CD8-positive, alpha-beta memory T cell (primary cell): ENCODE measurements at regions not wholly inside any gene's neighbourhood (a gene's known extent, or its start where the extent isn't known, plus 50 kb on each side); places are given as distances from the start of the nearest gene placed in this dataset.
A peak's percentile ranks its signal among the peaks of the same experiment; 100 is the strongest.

Experiments
- CTCF ChIA-PET: fragments of 350-600 bp; sonication (Branson Sonifier 250); formaldehyde crosslinking; loops from one replicate; lab custom pipeline; 2021; ENCODE audit warnings: antibody characterized with exemption; lab: Charles Lee
- POLR2A ChIA-PET: fragments of 350-600 bp; sonication (Branson Sonifier 250); formaldehyde crosslinking; loops from one replicate; lab custom pipeline; 2021; ENCODE audit warnings: antibody characterized with exemption; lab: Charles Lee
- DNase-seq, 5 donors: peaks; one replicate each; pipeline versions ENCODE4 v3.0.0 to v3.0.0-alpha.2; 2020 to 2022; ENCODE audit warnings: mixed read lengths in 1 of 5
- H3K27ac ChIP-seq: one replicate; pipeline ENCODE4 v1.7.0; 2013; ENCODE audit warnings: low read depth, mild to moderate bottlenecking, low read length, moderate library complexity
- H3K27me3 ChIP-seq: 2 replicates; pipeline ENCODE4 v1.7.0; 2013; ENCODE audit warnings: low read length, mild to moderate bottlenecking; ENCODE audit not compliant: insufficient read depth, poor library complexity, severe bottlenecking
- H3K36me3 ChIP-seq: 2 replicates; pipeline ENCODE4 v1.7.0; 2013; ENCODE audit warnings: mild to moderate bottlenecking, low read length, moderate library complexity; ENCODE audit not compliant: insufficient read depth
- H3K4me1 ChIP-seq: 2 replicates; pipeline ENCODE4 v1.7.0; 2013; ENCODE audit warnings: mild to moderate bottlenecking, low read length, moderate library complexity; ENCODE audit not compliant: insufficient read depth
- H3K4me3 ChIP-seq: 2 replicates; pipeline ENCODE4 v1.7.0; 2013; ENCODE audit warnings: mild to moderate bottlenecking, low read length
- H3K9me3 ChIP-seq: 2 replicates; pipeline ENCODE4 v1.7.0; 2013; ENCODE audit warnings: mild to moderate bottlenecking, low read length
- H3K27ac Mint-ChIP-seq, 8 donors: one replicate each; pipeline ENCODE4 v1.8.0; 2020 to 2021; ENCODE audit warnings: mixed read lengths in 8 of 8, mild to moderate bottlenecking in 6 of 8, inconsistent platforms in 3 of 8, moderate library complexity in 3 of 8
- H3K27me3 Mint-ChIP-seq, 2 donors: one replicate each; pipeline ENCODE4 v1.8.0; 2020 to 2021; ENCODE audit warnings: mixed read lengths in 2 of 2, mild to moderate bottlenecking in 1 of 2, moderate library complexity in 1 of 2
- H3K36me3 Mint-ChIP-seq, 3 donors: one replicate each; pipeline ENCODE4 v1.8.0; 2020 to 2021; ENCODE audit warnings: mixed read lengths in 3 of 3, inconsistent platforms in 1 of 3, mild to moderate bottlenecking in 1 of 3
- H3K4me1 Mint-ChIP-seq, 3 donors: one replicate each; pipeline ENCODE4 v1.8.0; 2020 to 2021; ENCODE audit warnings: mixed read lengths in 3 of 3, inconsistent platforms in 1 of 3, mild to moderate bottlenecking in 1 of 3
- H3K4me3 Mint-ChIP-seq, 7 donors: one replicate each; pipeline ENCODE4 v1.8.0; 2020 to 2021; ENCODE audit warnings: mixed read lengths in 7 of 7, mild to moderate bottlenecking in 6 of 7, moderate library complexity in 4 of 7, inconsistent platforms in 2 of 7
- H3K9me3 Mint-ChIP-seq, 5 donors: one replicate each; pipeline ENCODE4 v1.8.0; 2020 to 2022; ENCODE audit warnings: mixed read lengths in 5 of 5, mild to moderate bottlenecking in 3 of 5, moderate library complexity in 2 of 5, inconsistent platforms in 1 of 5

DNA sequence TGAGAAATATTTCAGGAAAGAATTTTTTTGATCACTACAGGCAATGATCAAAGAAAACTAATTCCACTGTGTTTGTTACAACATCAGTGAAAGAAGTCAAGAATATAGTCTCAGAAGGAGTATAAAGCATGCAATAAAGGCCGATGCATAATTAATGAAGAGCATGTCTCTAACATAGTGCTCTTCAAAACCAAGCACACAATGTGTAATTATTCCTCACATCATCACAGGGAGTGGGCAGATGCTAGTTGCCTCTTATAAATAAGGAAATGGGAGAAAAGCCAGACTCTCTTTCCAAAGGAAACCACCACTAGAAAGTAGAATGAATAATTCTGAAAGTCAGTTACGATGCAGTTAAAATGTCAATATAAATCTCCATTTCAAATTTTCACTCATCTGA lies 220.1 kb downstream of the TEX36 start:
- CTCF ChIA-PET = no interaction called here

DNA sequence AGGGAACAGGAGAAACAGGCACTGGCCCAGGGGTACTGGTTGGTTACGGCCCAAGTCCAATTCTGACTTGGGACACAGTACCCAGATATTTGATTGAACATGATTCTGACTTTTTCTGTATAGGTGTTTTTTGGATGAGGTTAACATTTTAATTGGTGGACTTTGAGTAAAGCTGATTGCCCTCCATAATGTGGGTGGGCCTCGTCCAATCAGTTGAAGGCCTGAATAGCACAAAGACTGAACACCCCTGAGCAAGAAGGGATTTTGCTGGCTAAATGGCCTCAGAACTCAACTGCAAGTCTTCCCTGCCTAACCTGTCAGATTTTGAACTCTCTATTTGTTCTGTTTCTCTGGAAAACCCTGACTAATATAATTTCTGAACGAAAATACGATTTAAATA lies 222.6 kb downstream of the TEX36 start:
- H3K4me1 ChIP-seq = no peaks in the 10 kb centered on the region
- H3K36me3 ChIP-seq = no peaks in the 10 kb centered on the region
- H3K27ac ChIP-seq = no peak overlapping the region
- CTCF ChIA-PET = no interaction called here
- POLR2A ChIA-PET = no interaction called here
- H3K27me3 Mint-ChIP-seq = peaks cover 0 to under 1% of the 10 kb centered on the region in 2 donors
- H3K9me3 Mint-ChIP-seq = no peaks in the 10 kb centered on the region
- no peaks in the 10 kb centered on the region for H3K4me1 Mint-ChIP-seq
- H3K9me3 ChIP-seq = no peaks in the 10 kb centered on the region
- DNase-seq = no peak
- no peak overlapping the region for H3K4me3 Mint-ChIP-seq
- H3K4me3 ChIP-seq = no peak overlapping the region
- no peak overlapping the region for H3K27ac Mint-ChIP-seq
- no peaks in the 10 kb centered on the region for H3K27me3 ChIP-seq
- H3K36me3 Mint-ChIP-seq = no peaks in the 10 kb centered on the region

More for the DNA sequence above, 220.1 kb downstream of the TEX36 start:
- Histone ChIP-seq H3K9me3 (no peaks in the 10 kb centered on the region), H3K4me3 (no peak overlapping the region), H3K27me3 (no peaks in the 10 kb centered on the region), H3K36me3 (no peaks in the 10 kb centered on the region), H3K27ac (no peak overlapping the region), H3K4me1 (no peaks in the 10 kb centered on the region)
- POLR2A ChIA-PET = no interaction called here
- Mint-ChIP-seq H3K36me3 (no peaks in the 10 kb centered on the region), H3K4me1 (no peaks in the 10 kb centered on the region), H3K4me3 (no peak overlapping the region), H3K27ac (no peak overlapping the region), H3K27me3 (peaks cover 0 to 2% of the 10 kb centered on the region in 2 donors), H3K9me3 (no peaks in the 10 kb centered on the region)
- DNase-seq = no peak

DNA sequence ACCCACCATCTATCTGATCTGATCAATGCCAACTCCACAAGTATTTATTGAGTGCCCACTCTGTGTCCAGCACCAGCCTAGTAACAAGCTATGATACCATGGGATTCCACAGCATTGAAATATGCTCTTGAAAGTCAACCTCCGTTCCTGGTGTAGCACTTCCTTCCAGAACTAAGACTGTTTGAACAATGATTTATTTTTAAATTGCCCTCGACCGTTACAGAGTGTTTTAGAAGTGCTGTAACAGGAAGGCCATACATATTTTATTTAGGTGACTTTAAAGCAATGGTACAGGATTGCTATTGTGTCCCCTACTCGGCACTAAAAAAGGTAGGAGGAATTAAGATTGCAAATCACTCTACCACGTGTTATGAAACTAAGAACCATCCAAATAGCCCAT lies 225.6 kb downstream of the TEX36 start:
- no peak overlapping the region for H3K27ac ChIP-seq
- ChIA-PET CTCF (no interaction called here), POLR2A (no interaction called here)
- Mint-ChIP-seq H3K9me3 (no peaks in the 10 kb centered on the region), H3K4me1 (no peaks in the 10 kb centered on the region), H3K27me3 (peaks cover 0 to 12% of the 10 kb centered on the region in 2 donors), H3K4me3 (no peak overlapping the region), H3K36me3 (no peaks in the 10 kb centered on the region), H3K27ac (no peak overlapping the region)
- DNase-seq = no peak
- no peaks in the 10 kb centered on the region for H3K9me3 ChIP-seq
- no peak overlapping the region for H3K4me3 ChIP-seq
- no peaks in the 10 kb centered on the region for H3K36me3 ChIP-seq
- no peaks in the 10 kb centered on the region for H3K4me1 ChIP-seq
- no peaks in the 10 kb centered on the region for H3K27me3 ChIP-seq

DNA sequence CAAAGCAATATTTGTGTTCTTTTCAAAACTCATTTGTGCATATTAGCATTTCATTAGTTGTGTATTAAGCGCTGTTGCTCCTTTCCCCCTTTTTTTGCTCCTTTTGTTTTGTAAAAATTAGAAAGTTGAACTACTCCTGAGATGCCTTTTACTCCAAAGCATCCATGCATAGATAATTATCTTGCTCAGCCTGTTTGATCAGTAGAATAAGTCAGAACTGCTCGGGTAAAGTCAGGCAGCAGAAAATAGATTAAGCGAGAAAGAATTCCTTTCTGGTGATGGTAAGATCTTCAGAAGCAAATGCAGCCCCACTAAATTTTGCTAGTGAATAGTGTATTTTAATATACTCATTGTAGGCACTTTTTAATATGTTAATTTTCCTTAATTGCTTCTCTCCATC lies 227.1 kb downstream of the TEX36 start:
- no peak overlapping the region for H3K27ac Mint-ChIP-seq
- H3K27ac ChIP-seq = no peak overlapping the region
- H3K36me3 ChIP-seq = no peaks in the 10 kb centered on the region
- ChIA-PET POLR2A (no interaction called here), CTCF (no interaction called here)
- H3K4me1 ChIP-seq = no peaks in the 10 kb centered on the region
- no peak overlapping the region for H3K4me3 Mint-ChIP-seq
- H3K9me3 Mint-ChIP-seq = peaks cover 0 to 2% (median 0%) of the 10 kb centered on the region in 5 donors
- H3K4me1 Mint-ChIP-seq = no peaks in the 10 kb centered on the region
- no peak for DNase-seq
- H3K27me3 ChIP-seq = no peaks in the 10 kb centered on the region
- peaks cover 0 to 12% of the 10 kb centered on the region in 2 donors for H3K27me3 Mint-ChIP-seq
- H3K36me3 Mint-ChIP-seq = no peaks in the 10 kb centered on the region
- H3K9me3 ChIP-seq = no peaks in the 10 kb centered on the region
- H3K4me3 ChIP-seq = no peak overlapping the region

DNA sequence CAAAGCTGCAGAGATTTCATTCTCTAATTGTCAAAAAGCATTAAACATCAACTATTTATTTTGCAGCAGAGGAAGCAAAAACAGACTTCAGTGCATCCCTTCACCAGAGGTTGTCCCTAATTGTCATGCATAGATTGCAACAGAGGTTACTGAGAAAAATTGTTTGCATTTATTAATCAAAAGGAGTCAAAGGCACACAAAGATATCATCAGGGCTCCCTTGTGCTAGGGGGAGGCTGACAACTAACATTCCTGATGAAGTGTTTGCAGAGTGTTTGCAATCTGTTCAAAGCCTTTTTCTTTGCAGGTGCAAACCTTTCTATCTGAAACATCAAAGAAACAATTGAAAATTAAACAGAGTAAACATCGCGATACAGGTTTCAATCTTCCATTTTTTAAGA lies 227.5 kb downstream of the TEX36 start:
- H3K36me3 Mint-ChIP-seq = no peaks in the 10 kb centered on the region
- H3K4me1 Mint-ChIP-seq = no peaks in the 10 kb centered on the region
- no peaks in the 10 kb centered on the region for H3K36me3 ChIP-seq
- H3K9me3 ChIP-seq = no peaks in the 10 kb centered on the region
- no peak for DNase-seq
- H3K27me3 ChIP-seq = no peaks in the 10 kb centered on the region
- no peaks in the 10 kb centered on the region for H3K4me1 ChIP-seq
- ChIA-PET CTCF (no interaction called here), POLR2A (no interaction called here)
- H3K27ac ChIP-seq = no peak overlapping the region
- no peak overlapping the region for H3K27ac Mint-ChIP-seq
- H3K4me3 Mint-ChIP-seq = no peak overlapping the region
- H3K4me3 ChIP-seq = no peak overlapping the region
- H3K27me3 Mint-ChIP-seq = peaks cover 0 to 12% of the 10 kb centered on the region in 2 donors
- H3K9me3 Mint-ChIP-seq = peaks cover 0 to 2% (median 0%) of the 10 kb centered on the region in 5 donors

DNA sequence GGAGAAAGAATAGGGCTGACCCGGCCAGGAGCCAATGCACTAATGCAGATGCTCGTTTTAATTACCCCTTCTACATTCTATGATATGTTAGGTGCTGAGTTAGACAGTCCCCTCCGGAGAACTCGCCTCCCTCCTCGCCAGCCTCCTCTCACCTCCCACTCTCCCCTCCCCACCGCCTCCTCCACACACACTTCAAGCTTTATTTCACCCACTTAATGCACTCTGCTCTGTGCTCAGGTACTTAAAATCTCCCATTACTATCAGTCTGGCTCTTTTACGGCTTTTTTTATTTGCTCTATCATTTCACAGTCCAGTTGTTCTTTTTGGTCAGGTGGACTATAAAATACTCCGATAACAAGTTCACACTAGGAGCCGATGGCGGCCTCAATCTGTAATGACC lies 231.6 kb downstream of the TEX36 start:
- H3K4me3 Mint-ChIP-seq = no peak overlapping the region
- no peak for DNase-seq
- peaks cover 0 to 2% (median 0%) of the 10 kb centered on the region in 5 donors for H3K9me3 Mint-ChIP-seq
- no peaks in the 10 kb centered on the region for H3K36me3 ChIP-seq
- no peaks in the 10 kb centered on the region for H3K36me3 Mint-ChIP-seq
- peaks cover 0 to 12% of the 10 kb centered on the region in 2 donors for H3K27me3 Mint-ChIP-seq
- no peak overlapping the region for H3K27ac ChIP-seq
- no peak overlapping the region for H3K27ac Mint-ChIP-seq
- CTCF ChIA-PET = no interaction called here
- no peaks in the 10 kb centered on the region for H3K4me1 Mint-ChIP-seq
- no peak overlapping the region for H3K4me3 ChIP-seq
- no peaks in the 10 kb centered on the region for H3K27me3 ChIP-seq
- H3K4me1 ChIP-seq = no peaks in the 10 kb centered on the region
- H3K9me3 ChIP-seq = no peaks in the 10 kb centered on the region
- POLR2A ChIA-PET = no interaction called here

DNA sequence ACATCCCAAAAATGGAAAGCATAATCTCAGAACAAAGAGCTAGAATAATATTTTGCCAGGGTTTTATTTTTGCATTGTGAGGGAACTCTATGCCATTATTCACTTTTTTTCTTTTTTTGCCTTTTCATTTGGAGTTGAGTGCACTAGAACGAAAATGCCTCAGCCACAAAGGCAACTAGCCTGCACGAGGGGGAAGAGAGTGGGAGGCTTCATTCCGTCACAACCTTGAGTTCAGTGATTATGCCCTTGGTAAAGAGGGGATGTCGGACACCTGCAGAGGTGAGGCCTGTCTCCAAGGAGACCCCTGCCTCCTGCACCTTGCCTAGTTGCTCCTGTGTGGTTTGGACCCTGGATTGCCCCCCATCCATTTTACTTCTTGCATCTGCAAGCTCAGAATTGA lies 232.7 kb downstream of the TEX36 start:
- Histone ChIP-seq H3K4me1 (no peaks in the 10 kb centered on the region), H3K36me3 (no peaks in the 10 kb centered on the region), H3K4me3 (no peak overlapping the region), H3K27ac (no peak overlapping the region), H3K27me3 (no peaks in the 10 kb centered on the region), H3K9me3 (no peaks in the 10 kb centered on the region)
- no peak overlapping the region for H3K27ac Mint-ChIP-seq
- H3K4me3 Mint-ChIP-seq = peak overlapping the region in 1 of 7 donors; percentile 33
- H3K9me3 Mint-ChIP-seq = peaks cover 0 to 2% (median 0%) of the 10 kb centered on the region in 5 donors
- no peaks in the 10 kb centered on the region for H3K4me1 Mint-ChIP-seq
- H3K36me3 Mint-ChIP-seq = no peaks in the 10 kb centered on the region
- ChIA-PET CTCF (no interaction called here), POLR2A (no interaction called here)
- no peak for DNase-seq
- H3K27me3 Mint-ChIP-seq = peaks cover under 1 to 11% of the 10 kb centered on the region in 2 donors

DNA sequence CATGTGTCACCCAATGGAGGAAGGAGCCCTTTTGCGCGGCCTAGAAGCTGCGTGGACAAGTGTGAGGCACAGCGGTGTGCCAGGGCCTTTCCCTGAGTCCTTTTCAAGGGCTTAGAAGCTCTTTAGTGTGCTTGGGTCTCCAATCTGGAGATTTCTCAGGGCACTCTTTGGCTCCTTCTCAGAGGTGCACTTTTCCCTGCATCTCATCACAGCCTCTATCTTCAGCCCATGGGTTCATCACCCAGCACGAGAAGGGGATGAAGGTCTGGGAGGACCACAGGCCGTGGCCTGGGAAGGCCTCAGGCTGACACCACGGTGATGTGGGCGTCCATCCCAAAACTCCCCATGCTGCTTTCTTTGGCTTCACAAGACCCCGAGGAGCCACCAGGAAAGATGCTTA lies 233.4 kb downstream of the TEX36 start:
- POLR2A ChIA-PET = no interaction called here
- H3K4me3 Mint-ChIP-seq = no peak overlapping the region
- CTCF ChIA-PET = no interaction called here

DNA sequence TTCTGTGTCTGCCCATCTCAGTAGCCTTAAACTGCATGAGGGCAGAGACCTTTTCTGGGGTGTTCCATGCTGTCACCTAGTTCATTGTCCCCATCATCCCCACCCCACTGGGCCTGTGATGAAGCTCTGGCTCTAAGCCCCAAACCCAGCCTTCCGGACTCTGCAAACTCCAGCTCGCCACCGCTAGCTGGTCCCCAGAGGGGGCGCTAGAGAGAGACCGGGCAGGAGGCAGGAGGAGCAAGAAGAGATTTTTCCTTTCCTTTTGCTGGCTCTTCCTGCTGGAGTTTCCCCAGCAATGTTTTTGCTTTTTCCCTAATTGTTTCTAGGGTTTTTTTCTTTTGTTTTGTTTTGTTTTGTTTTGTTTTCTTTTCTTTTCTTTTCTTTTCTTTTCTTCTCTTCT lies 234.4 kb downstream of the TEX36 start:
- H3K4me3 Mint-ChIP-seq = no peak overlapping the region
- CTCF ChIA-PET = no interaction called here
- DNase-seq = no peak

More for the DNA sequence above, 233.4 kb downstream of the TEX36 start:
- DNase-seq = no peak
- H3K4me1 Mint-ChIP-seq = no peaks in the 10 kb centered on the region
- Histone ChIP-seq H3K4me1 (no peaks in the 10 kb centered on the region), H3K4me3 (no peak overlapping the region), H3K9me3 (no peaks in the 10 kb centered on the region), H3K36me3 (no peaks in the 10 kb centered on the region), H3K27ac (no peak overlapping the region), H3K27me3 (no peaks in the 10 kb centered on the region)
- no peaks in the 10 kb centered on the region for H3K36me3 Mint-ChIP-seq
- peaks cover 4 to 7% of the 10 kb centered on the region in 2 donors for H3K27me3 Mint-ChIP-seq
- peaks cover 0 to 2% (median 0%) of the 10 kb centered on the region in 5 donors for H3K9me3 Mint-ChIP-seq
- H3K27ac Mint-ChIP-seq = no peak overlapping the region

More for the DNA sequence above, 234.4 kb downstream of the TEX36 start:
- Histone ChIP-seq H3K4me1 (no peaks in the 10 kb centered on the region), H3K4me3 (no peak overlapping the region), H3K27ac (no peak overlapping the region), H3K9me3 (no peaks in the 10 kb centered on the region), H3K36me3 (no peaks in the 10 kb centered on the region), H3K27me3 (no peaks in the 10 kb centered on the region)
- peaks cover 0 to 4% of the 10 kb centered on the region in 2 donors for H3K27me3 Mint-ChIP-seq
- no peaks in the 10 kb centered on the region for H3K36me3 Mint-ChIP-seq
- no peaks in the 10 kb centered on the region for H3K4me1 Mint-ChIP-seq
- H3K27ac Mint-ChIP-seq = no peak overlapping the region
- POLR2A ChIA-PET = no interaction called here
- peaks cover 0 to 2% (median 0%) of the 10 kb centered on the region in 5 donors for H3K9me3 Mint-ChIP-seq
